ENCODE measurements at regions not wholly inside any gene's neighbourhood (a gene's known extent, or its start where the extent isn't known, plus 50 kb on each side); places are given as distances from the start of the nearest gene placed in this dataset.

DNA sequence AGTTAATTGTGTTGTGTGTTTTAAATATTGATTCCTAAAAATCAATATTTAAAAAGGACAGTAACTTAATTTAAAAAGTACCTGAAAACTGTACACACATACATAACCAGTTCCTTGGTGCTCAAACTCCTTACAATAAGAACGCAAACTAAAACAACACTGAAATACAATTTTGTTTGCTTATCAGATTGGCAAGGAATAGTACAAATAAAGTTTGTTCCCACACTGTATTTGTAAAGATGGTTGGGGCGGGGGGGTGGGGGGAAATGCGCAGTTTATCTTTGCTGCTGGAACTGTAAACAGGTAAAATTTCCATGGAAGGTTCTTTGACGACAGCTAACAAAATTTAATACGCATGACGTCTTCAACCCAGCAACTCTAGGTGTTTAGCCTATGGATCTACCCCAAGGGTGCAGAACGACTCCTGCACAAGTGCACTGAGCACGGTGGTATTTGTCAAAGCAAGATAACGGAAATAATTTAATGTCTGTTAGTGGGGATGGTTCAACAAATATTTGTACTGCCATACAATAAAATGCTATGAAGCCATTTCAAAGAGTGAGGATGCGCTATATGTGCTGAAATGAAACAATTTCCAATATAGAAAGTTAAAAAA is 96.5 kb downstream of the ING1 start (continued):
- TF ChIP-seq, protein P1, sequence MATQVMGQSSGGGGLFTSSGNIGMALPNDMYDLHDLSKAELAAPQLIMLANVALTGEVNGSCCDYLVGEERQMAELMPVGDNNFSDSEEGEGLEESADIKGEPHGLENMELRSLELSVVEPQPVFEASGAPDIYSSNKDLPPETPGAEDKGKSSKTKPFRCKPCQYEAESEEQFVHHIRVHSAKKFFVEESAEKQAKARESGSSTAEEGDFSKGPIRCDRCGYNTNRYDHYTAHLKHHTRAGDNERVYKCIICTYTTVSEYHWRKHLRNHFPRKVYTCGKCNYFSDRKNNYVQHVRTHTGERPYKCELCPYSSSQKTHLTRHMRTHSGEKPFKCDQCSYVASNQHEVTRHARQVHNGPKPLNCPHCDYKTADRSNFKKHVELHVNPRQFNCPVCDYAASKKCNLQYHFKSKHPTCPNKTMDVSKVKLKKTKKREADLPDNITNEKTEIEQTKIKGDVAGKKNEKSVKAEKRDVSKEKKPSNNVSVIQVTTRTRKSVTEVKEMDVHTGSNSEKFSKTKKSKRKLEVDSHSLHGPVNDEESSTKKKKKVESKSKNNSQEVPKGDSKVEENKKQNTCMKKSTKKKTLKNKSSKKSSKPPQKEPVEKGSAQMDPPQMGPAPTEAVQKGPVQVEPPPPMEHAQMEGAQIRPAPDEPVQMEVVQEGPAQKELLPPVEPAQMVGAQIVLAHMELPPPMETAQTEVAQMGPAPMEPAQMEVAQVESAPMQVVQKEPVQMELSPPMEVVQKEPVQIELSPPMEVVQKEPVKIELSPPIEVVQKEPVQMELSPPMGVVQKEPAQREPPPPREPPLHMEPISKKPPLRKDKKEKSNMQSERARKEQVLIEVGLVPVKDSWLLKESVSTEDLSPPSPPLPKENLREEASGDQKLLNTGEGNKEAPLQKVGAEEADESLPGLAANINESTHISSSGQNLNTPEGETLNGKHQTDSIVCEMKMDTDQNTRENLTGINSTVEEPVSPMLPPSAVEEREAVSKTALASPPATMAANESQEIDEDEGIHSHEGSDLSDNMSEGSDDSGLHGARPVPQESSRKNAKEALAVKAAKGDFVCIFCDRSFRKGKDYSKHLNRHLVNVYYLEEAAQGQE (IDR thresholded peaks at IDR 0.05; ENCODE audit: low read depth): no peak

DNA sequence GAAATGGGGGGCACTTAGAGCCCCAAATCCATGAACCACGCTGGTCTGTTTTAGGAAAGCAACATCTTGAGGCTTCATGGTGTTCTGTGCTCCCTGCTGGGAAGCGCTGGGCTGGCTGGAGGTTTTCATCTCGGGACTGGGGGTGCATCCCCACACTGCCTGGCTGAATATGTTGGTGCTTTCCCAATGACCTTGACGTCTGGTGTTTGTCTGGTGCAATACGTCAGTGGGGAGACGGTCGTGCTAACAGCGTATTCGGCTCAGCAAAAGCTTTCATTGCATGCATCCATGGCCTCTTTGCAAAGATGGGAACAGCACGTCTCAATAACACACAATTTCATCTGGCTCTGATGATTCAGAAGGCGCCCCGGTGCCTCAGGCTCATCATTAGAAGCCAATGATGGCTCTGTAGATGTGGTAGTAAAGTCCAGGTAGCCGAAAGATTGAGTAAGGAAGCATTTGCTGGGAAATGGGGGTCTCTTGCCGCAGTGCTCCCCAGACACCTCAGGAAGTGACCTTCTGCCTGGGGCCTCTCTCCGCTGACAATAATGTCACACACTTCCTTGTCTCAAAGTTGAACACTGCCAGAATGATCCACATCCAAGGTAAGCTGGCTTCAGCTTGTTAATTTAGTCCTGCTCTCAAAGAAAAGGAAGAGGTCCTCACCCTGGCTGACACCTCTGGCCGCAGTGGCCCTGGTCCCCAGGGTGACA is 97.7 kb downstream of the ING1 start:
- no peak for ATAC-seq
- BruUV-seq (replicated peaks): no TSS peak
- no peak for DNase-seq (ENCODE audit: low read depth, low spot score)
- Histone ChIP-seq H3K4me2 (ENCODE audit: low read length) (no peak overlapping the region), H3K27ac (ENCODE audit: low read depth, low read length) (no peak overlapping the region), H2AFZ (ENCODE audit: low read depth, low read length, poor library complexity, severe bottlenecking) (no peak overlapping the region), H3K4me1 (ENCODE audit: control insufficient read depth in 1 of 2, insufficient read depth in 2 of 2, low read length in 2 of 2) (no peaks in the 10 kb centered on the region), H3K79me2 (ENCODE audit: insufficient read depth, low read length) (no peaks in the 10 kb centered on the region), H3K27me3 (ENCODE audit: insufficient read depth, low read length) (no peaks in the 10 kb centered on the region), H4K20me1 (ENCODE audit: insufficient read depth) (no peaks in the 10 kb centered on the region), H3K9me2 (ENCODE audit: insufficient read depth) (no peaks in the 10 kb centered on the region), H3K9me3 (ENCODE audit: control insufficient read depth in 1 of 2, insufficient read depth in 1 of 2, low read depth in 1 of 2, low read length in 2 of 2) (no peaks in the 10 kb centered on the region), H3K36me3 (ENCODE audit: control insufficient read depth in 1 of 2, insufficient read depth in 2 of 2, low read length in 2 of 2) (no peaks in the 10 kb centered on the region), H3K9ac (ENCODE audit: low read length) (no peak overlapping the region), H3K4me3 (replicated peaks in 1 of 2; ENCODE audit: low read depth in 1 of 2, low read length in 2 of 2) (no peak overlapping the region)
- intact Hi-C loops (cut with micrococcal nuclease): no loop called here
- ChIA-PET CTCF (no interaction called here), POLR2A (no interaction called here), RAD21 (ENCODE audit: low non-redundant PET in 1 of 2, low total read pairs in 2 of 2, uncharacterized antibody in 2 of 2, unreplicated experiment in 2 of 2) (no interaction called here)
- TF ChIP-seq POLR2AphosphoS5 (IDR thresholded peaks at IDR 0.05; ENCODE audit: low read depth, low read length): no peak
- no peak for TF ChIP-seq SRF (IDR thresholded peaks at IDR 0.05; ENCODE audit: low read depth)
- TF ChIP-seq, protein P2, sequence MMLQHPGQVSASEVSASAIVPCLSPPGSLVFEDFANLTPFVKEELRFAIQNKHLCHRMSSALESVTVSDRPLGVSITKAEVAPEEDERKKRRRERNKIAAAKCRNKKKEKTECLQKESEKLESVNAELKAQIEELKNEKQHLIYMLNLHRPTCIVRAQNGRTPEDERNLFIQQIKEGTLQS (IDR thresholded peaks at IDR 0.05): no peak
- no peak for TF ChIP-seq CEBPB (IDR thresholded peaks at IDR 0.05; ENCODE audit: low read depth)
- TF ChIP-seq ELF1 (IDR thresholded peaks at IDR 0.05; ENCODE audit: borderline replicate concordance, low read depth): no peak
- TF ChIP-seq, protein P1 (IDR thresholded peaks at IDR 0.05; ENCODE audit: low read depth): no peak
- no peak for TF ChIP-seq CBX3 (IDR thresholded peaks at IDR 0.05; ENCODE audit: low read depth)
- TF ChIP-seq TCF7L2 (IDR thresholded peaks at IDR 0.05; ENCODE audit: borderline replicate concordance, extremely low read depth, insufficient read depth, insufficient read length): no peak
- no peak for TF ChIP-seq RAD21 (IDR thresholded peaks at IDR 0.05; ENCODE audit: low read depth)
- no peak for TF ChIP-seq EZH2 (IDR thresholded peaks at IDR 0.05)
- TF ChIP-seq ZFX (IDR thresholded peaks at IDR 0.05): no peak
- no peak for TF ChIP-seq SIN3A (IDR thresholded peaks at IDR 0.05; ENCODE audit: low read depth)
